ENCODE measurements at regions not wholly inside any gene's neighbourhood (a gene's known extent, or its start where the extent isn't known, plus 50 kb on each side); places are given as distances from the start of the nearest gene placed in this dataset.
"Not testable (repeated sequence)": the region's sequence is repeated elsewhere in the genome, so short reads cannot be mapped to it uniquely, and the experiment has no call there.

DNA sequence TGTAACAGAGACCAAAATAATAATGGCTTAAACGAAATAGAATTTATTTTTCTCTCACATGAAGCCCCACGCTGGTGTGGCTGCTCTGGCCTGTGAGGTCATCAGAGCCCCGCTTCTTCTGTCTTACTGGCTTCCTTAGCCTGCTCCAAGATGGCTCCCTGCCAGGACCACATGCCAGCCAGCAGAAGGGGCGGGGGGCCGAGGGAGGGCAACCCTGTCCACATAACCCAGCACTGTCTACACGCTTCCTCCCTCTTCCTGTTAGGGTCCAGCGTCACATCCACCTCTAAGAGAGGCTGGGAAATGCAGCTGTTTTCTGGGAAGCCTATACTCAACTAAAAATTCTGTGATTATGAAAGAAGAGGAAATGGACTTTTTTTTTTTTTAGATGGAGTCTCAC is 107.9 kb upstream of the DLG1 start:
- no peak for DNase-seq (ENCODE audit: low read depth)

DNA sequence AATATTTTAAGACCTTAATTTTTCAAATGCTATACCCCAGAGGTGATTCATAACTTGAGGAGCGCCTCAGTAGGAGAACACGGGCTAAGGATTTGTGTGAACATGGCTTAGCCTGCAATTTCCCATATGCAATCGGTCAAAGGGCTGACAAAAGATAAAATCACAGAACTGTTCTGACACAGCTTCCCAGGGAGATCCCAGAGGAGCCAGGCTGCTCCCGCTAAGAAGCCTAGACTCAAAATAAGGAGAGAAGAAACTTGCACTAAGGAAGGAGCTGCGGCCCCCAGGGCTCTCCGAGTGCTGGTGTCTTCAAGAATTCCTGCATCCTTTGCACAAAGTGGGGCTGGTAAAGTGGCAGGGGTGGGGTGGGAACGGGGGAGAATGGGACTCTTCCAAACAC is 106.3 kb upstream of the DLG1 start:
- no peak for DNase-seq (ENCODE audit: low read depth)

- DNase-seq (ENCODE audit: low read depth), result no peak
Measured at GRCh38 chr3:197404030-197404429, 105.6 kb upstream of the DLG1 start.

- not testable (repeated sequence) for DNase-seq (ENCODE audit: low read depth)
Measured at GRCh38 chr3:197402401-197402800, 104.0 kb upstream of the DLG1 start.

GRCh38 chr3:197399486-197399885 is 101.1 kb upstream of the DLG1 start:
- no peak for DNase-seq (ENCODE audit: low read depth)

- no peak for DNase-seq (ENCODE audit: low read depth)
Measured at GRCh38 chr3:197398286-197398878, 100.0 kb upstream of the DLG1 start.

- no peak for DNase-seq (ENCODE audit: low read depth)
Measured at GRCh38 chr3:197397838-197398237, 99.4 kb upstream of the DLG1 start.

- DNase-seq (ENCODE audit: low read depth), result peak; percentile 21
Measured at GRCh38 chr3:197394464-197395321, 96.3 kb upstream of the DLG1 start.

- not testable (repeated sequence) for DNase-seq (ENCODE audit: low read depth)
Measured at GRCh38 chr3:197394126-197394463, 95.7 kb upstream of the DLG1 start.

DNA sequence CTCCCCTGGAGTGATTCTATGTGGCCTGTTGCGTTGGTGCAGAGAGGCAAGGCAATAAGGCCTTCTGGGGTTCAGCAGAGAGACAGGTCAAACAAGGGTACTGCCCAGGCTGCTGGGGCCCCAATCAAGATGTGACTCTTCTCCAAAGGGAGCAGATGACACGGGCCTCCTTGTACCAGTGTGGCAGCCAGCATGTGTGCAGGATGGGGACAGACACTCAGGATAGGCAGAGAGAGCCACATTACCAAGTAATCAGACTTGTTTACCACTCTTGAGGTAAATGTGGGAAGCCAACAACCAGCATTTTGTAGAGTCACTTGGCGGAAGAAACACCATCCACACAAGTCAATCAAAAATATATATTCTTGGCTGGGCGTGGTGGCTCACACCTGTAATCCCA is 95.3 kb upstream of the DLG1 start:
- DNase-seq (ENCODE audit: low read depth), result no peak

GRCh38 chr3:197392961-197393360 is 94.5 kb upstream of the DLG1 start:
- DNase-seq (ENCODE audit: low read depth), result no peak

DNA sequence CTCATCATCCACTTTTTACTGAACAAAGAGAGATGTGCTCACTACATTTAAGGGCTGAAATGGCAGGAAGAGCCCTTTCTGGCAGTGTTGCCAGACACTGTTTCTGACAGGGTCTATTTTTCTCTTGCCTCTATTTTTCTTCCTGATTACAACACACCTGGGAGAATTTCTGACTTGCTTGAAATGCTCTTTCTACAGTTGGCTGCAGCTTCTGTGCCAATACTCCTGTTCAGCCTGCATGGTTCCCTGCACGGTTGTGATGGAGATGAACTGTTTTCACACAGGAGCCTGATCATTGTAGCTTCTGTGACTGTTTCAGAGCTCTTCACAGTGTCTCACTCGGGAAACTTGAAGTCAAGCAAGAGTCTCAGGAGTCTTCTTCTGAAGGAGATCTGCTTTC is 83.0 kb upstream of the DLG1 start:
- no peak for DNase-seq (ENCODE audit: low read depth)

GRCh38 chr3:197380786-197381185 is 82.4 kb upstream of the DLG1 start:
- DNase-seq (ENCODE audit: low read depth), result no peak

DNA sequence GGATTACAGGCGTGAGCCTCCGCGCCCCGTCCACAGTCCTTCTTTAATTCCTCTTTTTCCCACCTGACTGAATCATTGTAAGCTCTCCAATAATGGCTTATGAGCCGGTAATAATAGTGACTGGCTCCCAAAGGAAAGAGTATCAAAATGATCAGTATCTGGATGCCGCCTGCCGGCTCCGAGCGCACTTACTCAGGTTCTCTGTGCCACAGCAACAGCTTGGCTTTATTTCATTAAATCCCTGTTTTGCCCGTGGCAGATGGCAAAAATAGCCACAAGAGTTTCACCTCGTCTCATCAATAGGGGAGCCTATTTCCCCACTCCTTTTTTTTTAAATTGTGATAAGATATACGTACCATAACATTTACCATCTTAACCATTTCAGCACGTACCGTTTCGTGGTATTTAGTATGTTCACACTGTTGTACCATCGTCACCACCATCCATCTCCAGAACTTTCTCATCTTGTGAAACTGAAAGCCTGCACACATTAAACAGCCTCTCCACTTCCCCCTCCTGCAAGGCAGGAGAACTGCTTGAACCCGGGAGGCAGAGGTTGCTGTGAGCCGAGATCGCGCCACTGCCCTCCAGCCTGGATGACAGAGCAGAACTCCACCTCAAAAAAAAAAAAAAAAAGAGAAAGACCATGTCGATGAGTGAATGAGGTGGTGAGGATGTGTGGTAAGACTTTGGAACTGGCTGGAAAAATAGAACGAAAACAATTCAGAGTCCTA is 80.7 kb upstream of the DLG1 start:
- DNase-seq (ENCODE audit: low read depth), result no peak

DNA sequence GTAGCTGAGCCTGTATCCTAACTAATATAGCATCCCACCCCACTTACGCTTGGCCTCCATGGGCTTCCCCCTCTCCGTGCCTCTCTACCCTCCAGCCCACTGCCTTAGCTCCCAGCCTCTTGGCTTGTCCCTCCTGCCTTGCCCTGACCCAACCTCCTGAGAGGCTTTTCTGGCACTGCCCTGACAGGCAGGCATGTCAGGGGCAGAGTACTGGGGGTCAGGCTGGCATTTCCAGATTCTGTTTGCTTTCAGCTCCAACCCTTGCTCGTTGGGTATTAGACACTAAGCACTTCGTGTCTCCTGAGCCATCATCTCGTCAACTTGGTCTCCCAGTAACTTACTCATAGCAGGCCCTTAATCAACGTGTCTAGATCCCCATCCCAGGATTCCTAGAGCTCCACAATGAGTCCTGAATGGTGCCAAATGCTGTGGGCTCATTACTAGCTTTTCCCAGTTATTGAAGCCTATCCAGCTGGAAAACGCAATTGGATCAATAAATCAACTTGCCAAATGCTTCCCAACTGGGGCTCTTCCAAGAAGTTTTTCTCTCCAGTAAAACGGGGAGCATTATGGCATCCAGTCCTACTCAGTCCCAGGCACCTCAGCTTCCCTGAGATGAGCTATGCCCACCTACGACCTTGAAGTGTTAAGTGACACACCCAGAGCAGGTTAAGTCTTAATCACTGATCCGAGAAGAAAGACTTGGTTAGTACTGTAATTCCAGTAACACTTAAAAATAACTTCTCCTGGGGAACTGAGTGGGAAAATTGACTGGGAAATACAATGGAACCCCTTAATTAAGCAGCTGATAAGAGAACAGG is 78.5 kb upstream of the DLG1 start:
- no peak for DNase-seq (ENCODE audit: low read depth)

GRCh38 chr3:197376020-197376419 is 77.6 kb upstream of the DLG1 start:
- no peak for DNase-seq (ENCODE audit: low read depth)

DNA sequence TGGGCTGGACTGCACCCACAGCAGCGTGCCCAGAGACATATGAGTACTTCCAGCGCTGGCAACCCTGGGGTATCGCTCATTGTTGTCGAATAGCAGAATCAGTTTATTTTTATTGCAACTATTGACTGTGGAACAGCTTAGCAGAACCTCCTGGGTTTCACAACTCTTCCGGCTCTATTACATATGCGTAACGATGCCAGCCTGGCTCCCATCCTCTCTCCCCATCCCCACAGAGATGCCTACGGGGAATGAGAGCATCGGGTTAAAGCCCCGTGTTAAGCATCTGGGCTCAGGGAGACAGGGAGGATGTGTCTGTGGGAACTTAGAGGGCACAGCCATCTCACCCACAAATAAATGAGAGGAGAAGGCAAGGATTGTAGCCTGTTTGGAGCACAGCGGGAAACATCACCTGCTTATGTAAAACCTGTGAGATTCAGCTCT is 76.6 kb upstream of the DLG1 start:
- no peak for DNase-seq (ENCODE audit: low read depth)

DNA sequence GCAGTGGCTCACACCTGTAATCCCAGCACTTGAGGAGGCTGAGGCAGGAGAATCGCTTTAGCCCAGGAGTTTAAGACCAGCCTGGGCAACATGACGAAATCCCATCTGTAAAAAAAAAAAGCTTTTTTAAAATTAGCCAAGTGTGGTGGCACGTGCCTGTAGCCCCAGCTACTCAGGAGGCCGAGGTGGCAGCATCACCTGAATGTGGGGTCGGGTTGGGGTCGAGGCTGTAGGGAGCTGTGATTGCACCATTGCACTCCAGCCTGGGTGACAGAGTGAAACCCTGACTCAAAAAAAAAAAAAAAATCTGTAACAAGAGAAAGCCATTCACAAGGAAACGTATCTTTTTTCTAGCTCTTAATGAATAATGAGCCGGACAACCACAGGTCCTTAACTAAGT is 74.7 kb upstream of the DLG1 start:
- no peak for DNase-seq (ENCODE audit: low read depth)

GRCh38 chr3:197372047-197372661 is 73.7 kb upstream of the DLG1 start:
- DNase-seq (ENCODE audit: low read depth), result no peak

DNA sequence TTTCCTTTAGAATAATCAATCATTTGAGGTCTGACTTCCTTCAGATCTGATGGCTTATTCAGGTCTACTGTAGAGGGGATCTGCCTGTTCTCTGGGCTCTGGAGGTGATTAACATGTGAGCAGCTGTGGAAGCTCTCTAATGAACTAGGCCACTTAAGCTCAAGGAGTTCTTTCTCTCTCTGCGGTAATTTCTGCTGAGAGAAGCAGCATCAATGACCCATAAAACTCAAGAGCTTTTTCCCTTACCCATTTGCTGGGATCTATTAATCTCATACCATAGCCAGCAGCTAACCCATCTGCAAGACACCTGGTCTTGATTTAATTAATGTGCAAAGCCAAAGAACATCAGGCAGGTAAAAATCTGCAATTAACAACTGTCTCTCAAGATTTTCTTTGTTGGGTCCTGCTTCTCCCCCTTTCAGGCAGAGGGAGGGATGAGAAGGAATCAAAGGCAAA is 73.2 kb upstream of the DLG1 start:
- no peak for DNase-seq (ENCODE audit: low read depth)

- DNase-seq (ENCODE audit: low read depth), result no peak
Measured at GRCh38 chr3:197369545-197369944, 71.1 kb upstream of the DLG1 start.

- DNase-seq (ENCODE audit: low read depth), result no peak
Measured at GRCh38 chr3:197368821-197369220, 70.4 kb upstream of the DLG1 start.
